Right lobe of liver (tissue), 6 donors: ENCODE measurements at regions not wholly inside any gene's neighbourhood (a gene's known extent, or its start where the extent isn't known, plus 50 kb on each side); places are given as distances from the start of the nearest gene placed in this dataset.

Experiments
- ATAC-seq, 4 donors: fragments of 200-7000 bp; cut with Tn5 transposase; one replicate each; pipeline ENCODE4 v1.9.1; 2020; ENCODE audit warnings: mild to moderate bottlenecking in 4 of 4, moderate library complexity in 4 of 4
- DNase-seq, 3 donors: peaks; one replicate each; pipeline ENCODE4 v3.0.0-alpha.2; 2020
- H3K27ac ChIP-seq, 3 donors: fragments of 200-600 bp; one replicate each; pipeline ENCODE4 v1.8.0; 2022
- H3K27me3 ChIP-seq, 2 donors: fragments of 200-600 bp; one replicate each; pipeline ENCODE4 v1.8.0; 2022
- H3K36me3 ChIP-seq, 4 donors: fragments of 200-600 bp; sonication (generic) in 1 of 4; one replicate each; pipeline versions ENCODE4 v1.5.1 to v1.8.0; 2017 to 2022; ENCODE audit warnings: control low read depth in 1 of 4
- H3K4me1 ChIP-seq, 4 donors: fragments of 200-600 bp; sonication (generic) in 1 of 4; one replicate each; pipeline versions ENCODE4 v1.5.1 to v1.8.0; 2017 to 2022; ENCODE audit warnings: control low read depth in 1 of 4
- H3K4me3 ChIP-seq, 3 donors: fragments of 200-600 bp; one replicate each; pipeline ENCODE4 v1.8.0; 2022
- H3K9me3 ChIP-seq, 4 donors: fragments of 200-600 bp; sonication (generic) in 1 of 4; one replicate each; pipeline versions ENCODE4 v1.5.1 to v1.8.0; 2017 to 2022; ENCODE audit warnings: control low read depth in 1 of 4
- CTCF ChIP-seq, 4 donors: fragments of 200-600 bp in 3 of 4; fragments of 450-650 bp in 1 of 4; IDR thresholded peaks; one replicate each; pipeline versions ENCODE4 v1.5.1 to v1.8.0; 2016 to 2022; ENCODE audit warnings: antibody characterized with exemption in 4 of 4, mild to moderate bottlenecking in 2 of 4
- POLR2A ChIP-seq: fragments of 450-650 bp; IDR thresholded peaks from one replicate; pipeline ENCODE4 v1.6.1; 2017; ENCODE audit warnings: antibody characterized with exemption, mild to moderate bottlenecking
- WGBS: methylation state at CpG from one replicate; pipeline ENCODE4 v1.1.6; 2018; ENCODE audit warnings: low coverage, low lambda C conversion rate; ENCODE audit not compliant: insufficient coverage; ENCODE audit errors: missing lambda C conversion rate; 5-methylcytosine and 5-hydroxymethylcytosine counted together
- intact Hi-C, 2 donors: fragments of 100-400 bp; cut with DNase I; formaldehyde crosslinking; loops; one replicate each; pipeline versions ENCODE4 v1.11.2 to v1.14.1; 2022
- donor health status: DM: no; HTN: yes; CAD: no.
- donor health status: DM: no; HTN: no; CAD: no.
- donor health status: DM: no; HTN: no; CAD: no.
- donor health status: DM: no; HTN: yes; CAD: no.
- donor health status: DM: no; HTN: yes; CAD: no.

GRCh38 chr2:150028322-150028721, 440.7 kb upstream of the MMADHC start:
- ATAC-seq, result no peak
- WGBS, result 72% methylated on average over 2 of the region's 2 CpGs
- no peak for DNase-seq
- no peak for TF ChIP-seq POLR2A
- Histone ChIP-seq H3K27me3 (no peaks in the 10 kb centered on the region), H3K4me1 (no peaks in the 10 kb centered on the region), H3K36me3 (no peaks in the 10 kb centered on the region), H3K27ac (no peak overlapping the region), H3K9me3 (no peaks in the 10 kb centered on the region), H3K4me3 (no peak overlapping the region)
- intact Hi-C loops, result no loop called here

- H3K4me3 ChIP-seq, result no peak overlapping the region
- TF ChIP-seq CTCF (IDR thresholded peaks at IDR 0.05) (no peak), POLR2A (no peak)
- intact Hi-C loops, result no loop called here
- no peak for ATAC-seq
- H3K27ac ChIP-seq, result no peak overlapping the region
- WGBS, result 49% methylated on average over 4 of the region's 4 CpGs
- H3K27me3 ChIP-seq, result no peaks in the 10 kb centered on the region
- DNase-seq, result no peak
- no peaks in the 10 kb centered on the region for H3K4me1 ChIP-seq
- no peaks in the 10 kb centered on the region for H3K9me3 ChIP-seq
- no peaks in the 10 kb centered on the region for H3K36me3 ChIP-seq
These were observed 439.6 kb upstream of the MMADHC start for GRCh38 chr2:150027164-150027563.

- Histone ChIP-seq H3K27ac (no peak overlapping the region), H3K9me3 (no peaks in the 10 kb centered on the region), H3K27me3 (no peaks in the 10 kb centered on the region), H3K36me3 (no peaks in the 10 kb centered on the region), H3K4me3 (no peak overlapping the region), H3K4me1 (no peaks in the 10 kb centered on the region)
- no peak for DNase-seq
- TF ChIP-seq CTCF (IDR thresholded peaks at IDR 0.05) (no peak), POLR2A (no peak)
- ATAC-seq, result no peak
- intact Hi-C loops, result no loop called here
These were observed 436.1 kb upstream of the MMADHC start for GRCh38 chr2:150023663-150024062.

GRCh38 chr2:150023044-150023443, 435.5 kb upstream of the MMADHC start:
- no peak for TF ChIP-seq CTCF (IDR thresholded peaks at IDR 0.05)
- no peak for TF ChIP-seq POLR2A

GRCh38 chr2:150020937-150021673, 433.5 kb upstream of the MMADHC start:
- no peaks in the 10 kb centered on the region for H3K9me3 ChIP-seq
- ATAC-seq (peak in 1 of 4 donors; percentile 23), DNase-seq (no peak)
- no peak for TF ChIP-seq CTCF (IDR thresholded peaks at IDR 0.05)
- H3K4me3 ChIP-seq, result no peak overlapping the region
- no peak overlapping the region for H3K27ac ChIP-seq
- no peaks in the 10 kb centered on the region for H3K36me3 ChIP-seq
- no peaks in the 10 kb centered on the region for H3K27me3 ChIP-seq
- intact Hi-C loops, result no loop called here
- WGBS, result 67% methylated on average over 5 of the region's 5 CpGs
- H3K4me1 ChIP-seq, result no peaks in the 10 kb centered on the region

More at GRCh38 chr2:150023044-150023443, 435.5 kb upstream of the MMADHC start:
- ATAC-seq, result peak in 1 of 4 donors; percentile 24
- H3K4me3 ChIP-seq, result no peak overlapping the region
- intact Hi-C loops, result no loop called here
- 84% methylated on average over 3 of the region's 3 CpGs for WGBS
- no peak for DNase-seq
- H3K27ac ChIP-seq, result no peak overlapping the region
- H3K9me3 ChIP-seq, result no peaks in the 10 kb centered on the region
- H3K27me3 ChIP-seq, result no peaks in the 10 kb centered on the region
- no peaks in the 10 kb centered on the region for H3K4me1 ChIP-seq
- no peaks in the 10 kb centered on the region for H3K36me3 ChIP-seq
